HG03135 (cell line): ENCODE measurements at regions not wholly inside any gene's neighbourhood (a gene's known extent, or its start where the extent isn't known, plus 50 kb on each side); places are given as distances from the start of the nearest gene placed in this dataset.
"Not testable (repeated sequence)": the region's sequence is repeated elsewhere in the genome, so short reads cannot be mapped to it uniquely, and the experiment has no call there.

ENCODE experiments used
- ATAC-seq: cut with Tn5 transposase; IDR thresholded peaks from one replicate; pipeline ENCODE4 v1.9.1; 2021; ENCODE audit warnings: mild to moderate bottlenecking, moderate library complexity; ENCODE audit not compliant: unreplicated experiment

GRCh38 chr14:87255058-87255457 is 737.9 kb downstream of the GALC start:
- ATAC-seq: no peak

- no peak for ATAC-seq
Measured at GRCh38 chr14:87254331-87254874, 738.6 kb downstream of the GALC start.

- not testable (repeated sequence) for ATAC-seq
Measured at GRCh38 chr14:87253791-87254190, 739.2 kb downstream of the GALC start.

GRCh38 chr14:87252103-87252502 is 740.9 kb downstream of the GALC start:
- no peak for ATAC-seq

GRCh38 chr14:87251011-87251410 is 742.0 kb downstream of the GALC start:
- ATAC-seq: no peak

- ATAC-seq: no peak
Measured at GRCh38 chr14:87241018-87241768, 751.8 kb downstream of the GALC start.

GRCh38 chr14:87240319-87240718 is 752.7 kb downstream of the GALC start:
- not testable (repeated sequence) for ATAC-seq

GRCh38 chr14:87233806-87234384 is 759.1 kb downstream of the GALC start:
- ATAC-seq: no peak

- ATAC-seq: no peak
Measured at GRCh38 chr14:87233266-87233665, 759.7 kb downstream of the GALC start.

- ATAC-seq: no peak
Measured at GRCh38 chr14:87231336-87232026, 761.5 kb downstream of the GALC start.

GRCh38 chr14:87230726-87231125 is 762.3 kb downstream of the GALC start:
- no peak for ATAC-seq

GRCh38 chr14:87229131-87229530 is 763.9 kb downstream of the GALC start:
- no peak for ATAC-seq

- no peak for ATAC-seq
Measured at GRCh38 chr14:87217023-87217422, 776.0 kb downstream of the GALC start.

- no peak for ATAC-seq
Measured at GRCh38 chr14:87214558-87214957, 778.4 kb downstream of the GALC start.

GRCh38 chr14:87207756-87208155 is 785.2 kb downstream of the GALC start:
- no peak for ATAC-seq

GRCh38 chr14:87205811-87206210 is 787.2 kb downstream of the GALC start:
- ATAC-seq: no peak

GRCh38 chr14:87203346-87203745 is 789.6 kb downstream of the GALC start:
- no peak for ATAC-seq

- no peak for ATAC-seq
Measured at GRCh38 chr14:87199381-87199780, 793.6 kb downstream of the GALC start.

GRCh38 chr14:87196436-87196835 is 796.5 kb downstream of the GALC start:
- ATAC-seq: no peak

- ATAC-seq: no peak
Measured at GRCh38 chr14:87187786-87188185, 805.2 kb downstream of the GALC start.

- ATAC-seq: no peak
Measured at GRCh38 chr14:87186737-87187136, 806.2 kb downstream of the GALC start.
